ENCODE measurements at regions not wholly inside any gene's neighbourhood (a gene's known extent, or its start where the extent isn't known, plus 50 kb on each side); places are given as distances from the start of the nearest gene placed in this dataset.

DNA sequence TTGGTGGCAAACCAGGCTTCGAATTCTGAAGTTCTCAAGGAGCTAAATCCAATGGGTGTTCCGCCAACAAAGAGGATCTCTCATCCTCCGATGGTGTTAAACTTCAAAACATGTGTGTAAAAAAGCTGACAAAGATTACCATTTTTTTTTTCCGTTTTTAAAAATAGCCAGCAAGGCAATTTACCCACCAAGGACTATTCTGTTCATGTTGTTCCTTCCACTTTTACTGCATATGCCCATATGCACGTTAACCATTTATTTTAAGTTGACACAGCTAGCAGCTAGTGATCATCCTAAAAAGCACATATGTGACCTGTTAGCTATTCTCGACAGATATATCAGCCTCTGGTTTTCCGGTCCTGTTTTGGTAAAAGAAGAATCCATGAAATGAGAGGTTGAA, 326.7 kb downstream of the PLK2 start:
- Mint-ChIP-seq H3K9me3 (ENCODE audit: low read depth) (no peaks in the 10 kb centered on the region), H3K36me3 (no peaks in the 10 kb centered on the region), H3K4me3 (no peak overlapping the region), H3K27me3 (no peaks in the 10 kb centered on the region), H3K4me1 (ENCODE audit: low read depth) (no peaks in the 10 kb centered on the region), H3K27ac (no peak overlapping the region)

DNA sequence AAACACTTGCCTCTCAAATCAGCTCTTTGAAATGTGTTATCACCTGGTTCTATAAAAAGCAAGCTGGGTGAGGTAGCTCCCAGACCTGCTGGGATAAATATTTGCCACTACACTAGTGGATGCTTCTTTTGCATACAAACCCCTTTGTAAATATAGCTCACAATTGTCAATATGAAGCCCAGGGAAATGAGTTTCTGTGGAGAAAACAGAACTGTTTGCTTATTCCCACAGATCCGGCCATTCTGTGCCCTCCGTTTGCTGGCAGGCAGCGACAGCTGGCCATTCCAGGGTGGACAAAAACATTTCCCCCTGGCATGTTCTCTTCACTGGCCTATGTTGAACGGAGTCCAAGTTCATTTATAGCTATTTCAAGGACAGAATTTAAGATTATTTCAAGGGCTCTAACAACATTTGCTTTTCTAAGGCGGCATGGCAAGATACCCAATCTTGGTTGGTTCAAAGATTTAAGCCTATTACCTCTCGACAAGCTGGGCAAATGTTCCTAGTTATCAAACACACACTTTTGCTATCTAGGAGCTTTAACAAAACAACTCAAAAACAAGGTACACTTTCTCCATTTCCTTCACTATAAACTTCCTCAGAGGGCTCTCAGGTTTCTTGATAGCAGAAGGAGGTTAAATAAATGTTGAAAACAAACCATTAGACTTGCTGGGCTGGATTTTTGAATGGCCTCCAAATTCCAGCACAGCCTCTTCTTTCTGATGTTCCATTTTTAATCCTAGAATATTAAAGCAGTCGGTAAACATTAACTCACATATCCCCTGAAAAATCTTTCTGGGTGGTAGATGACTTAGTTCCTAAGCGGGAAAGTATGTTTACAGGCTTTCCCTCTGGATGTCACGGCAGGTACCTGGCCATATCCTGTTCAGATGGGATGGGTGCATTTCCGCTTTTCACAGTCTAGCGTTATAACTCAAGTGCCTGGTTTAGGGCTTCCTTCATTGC, 332.3 kb downstream of the PLK2 start:
- Mint-ChIP-seq H3K36me3 (no peaks in the 10 kb centered on the region), H3K27me3 (peaks cover 2% of the 10 kb centered on the region), H3K9me3 (ENCODE audit: low read depth) (no peaks in the 10 kb centered on the region), H3K4me1 (ENCODE audit: low read depth) (no peaks in the 10 kb centered on the region), H3K27ac (no peak overlapping the region), H3K4me3 (no peak overlapping the region)

DNA sequence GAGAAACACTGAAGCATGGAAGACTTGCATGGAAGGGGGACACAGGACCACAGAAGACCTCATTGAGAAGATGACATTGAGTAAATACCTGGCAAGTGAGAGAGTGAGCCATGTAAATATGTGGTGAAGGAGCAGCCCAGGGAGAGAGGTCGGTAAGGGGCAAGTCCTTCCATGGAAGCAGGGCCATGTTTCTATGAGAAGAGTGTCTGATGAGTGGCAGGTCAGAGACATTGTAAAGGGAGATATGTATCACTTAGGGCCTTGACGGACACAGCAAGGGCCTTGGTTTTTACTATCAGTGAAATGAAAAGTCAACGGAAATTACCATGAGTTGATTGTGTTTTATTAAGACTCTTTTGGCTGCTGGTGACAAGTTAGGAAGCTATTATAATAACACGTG, 336.4 kb downstream of the PLK2 start:
- Mint-ChIP-seq H3K27me3 (peaks cover 2% of the 10 kb centered on the region), H3K4me3 (no peak overlapping the region), H3K36me3 (no peaks in the 10 kb centered on the region), H3K9me3 (ENCODE audit: low read depth) (no peaks in the 10 kb centered on the region), H3K4me1 (ENCODE audit: low read depth) (no peaks in the 10 kb centered on the region), H3K27ac (no peak overlapping the region)

DNA sequence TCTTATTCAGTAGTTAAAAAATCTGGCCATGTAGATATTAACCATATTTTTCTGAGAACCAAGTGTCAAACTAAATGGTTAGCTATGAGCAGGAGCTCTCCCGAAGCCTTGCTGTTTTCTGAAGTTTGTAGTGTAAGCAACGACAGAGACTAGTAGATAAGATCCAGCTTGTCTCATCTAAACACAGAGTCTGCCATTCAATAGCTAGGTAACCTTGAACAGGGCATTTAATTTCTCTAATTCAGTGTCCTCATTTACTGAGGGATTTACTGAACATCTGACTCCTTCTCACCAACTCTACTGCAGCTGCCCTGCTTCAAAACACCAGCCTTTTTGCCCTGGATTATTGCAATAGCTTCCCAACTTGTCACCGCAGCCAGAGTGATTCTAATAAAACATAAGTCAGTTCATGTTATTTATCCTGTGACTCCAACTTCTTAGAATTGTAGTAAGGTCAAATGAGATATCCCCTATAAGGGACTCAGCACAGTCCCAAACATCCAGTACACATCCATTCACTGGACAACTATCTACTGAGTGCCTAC, 337.0 kb downstream of the PLK2 start:
- Mint-ChIP-seq H3K9me3 (ENCODE audit: low read depth) (no peaks in the 10 kb centered on the region), H3K4me1 (ENCODE audit: low read depth) (no peaks in the 10 kb centered on the region)

DNA sequence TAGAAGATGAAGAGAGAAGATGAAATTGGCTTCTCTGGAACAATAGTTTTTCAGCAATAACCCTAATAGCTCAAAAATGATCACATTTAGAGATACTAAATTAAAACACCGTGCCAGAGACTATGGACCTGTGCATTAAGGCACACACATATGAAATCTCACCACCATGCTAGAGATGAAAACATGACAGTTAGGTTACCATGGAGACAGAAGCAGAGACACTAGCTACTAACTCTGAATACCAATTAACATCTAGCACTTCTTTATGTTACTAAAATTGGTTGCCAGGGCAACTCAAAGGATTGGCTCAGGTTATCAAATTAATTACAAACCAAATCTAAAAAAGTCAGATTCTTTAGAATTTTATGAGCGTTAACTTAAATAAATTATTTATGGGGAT, 337.7 kb downstream of the PLK2 start:
- Mint-ChIP-seq H3K27ac (no peak overlapping the region), H3K36me3 (no peaks in the 10 kb centered on the region), H3K27me3 (peaks cover 2% of the 10 kb centered on the region), H3K9me3 (ENCODE audit: low read depth) (no peaks in the 10 kb centered on the region), H3K4me3 (no peak overlapping the region), H3K4me1 (ENCODE audit: low read depth) (no peaks in the 10 kb centered on the region)

More for the DNA sequence above, 337.0 kb downstream of the PLK2 start:
- no peak overlapping the region for H3K27ac Mint-ChIP-seq
- H3K27me3 Mint-ChIP-seq: peaks cover 2% of the 10 kb centered on the region
- H3K4me3 Mint-ChIP-seq: no peak overlapping the region
- no peaks in the 10 kb centered on the region for H3K36me3 Mint-ChIP-seq

DNA sequence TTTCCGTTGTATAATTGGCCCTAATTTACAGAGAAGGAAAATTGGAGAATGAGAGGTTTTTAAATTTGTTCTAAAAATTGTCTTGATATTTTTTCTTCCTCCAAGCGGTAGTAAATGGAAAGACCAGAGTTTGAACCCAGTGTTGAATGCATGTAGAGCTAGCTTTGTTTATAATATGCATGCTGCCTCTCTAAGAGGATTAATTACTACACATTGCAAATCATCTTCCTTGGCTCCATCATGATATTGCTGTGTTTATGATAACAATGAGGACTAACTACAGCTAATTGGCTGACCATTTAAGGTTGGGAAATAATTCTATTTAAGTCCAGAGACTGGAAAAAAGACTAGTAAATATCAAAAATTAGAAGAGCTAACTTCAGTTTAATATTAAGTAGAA, 338.5 kb downstream of the PLK2 start:
- no peak overlapping the region for H3K4me3 Mint-ChIP-seq
- no peaks in the 10 kb centered on the region for H3K4me1 Mint-ChIP-seq (ENCODE audit: low read depth)
- H3K9me3 Mint-ChIP-seq (ENCODE audit: low read depth): no peaks in the 10 kb centered on the region
- no peak overlapping the region for H3K27ac Mint-ChIP-seq
- peaks cover 2% of the 10 kb centered on the region for H3K27me3 Mint-ChIP-seq
- no peaks in the 10 kb centered on the region for H3K36me3 Mint-ChIP-seq

DNA sequence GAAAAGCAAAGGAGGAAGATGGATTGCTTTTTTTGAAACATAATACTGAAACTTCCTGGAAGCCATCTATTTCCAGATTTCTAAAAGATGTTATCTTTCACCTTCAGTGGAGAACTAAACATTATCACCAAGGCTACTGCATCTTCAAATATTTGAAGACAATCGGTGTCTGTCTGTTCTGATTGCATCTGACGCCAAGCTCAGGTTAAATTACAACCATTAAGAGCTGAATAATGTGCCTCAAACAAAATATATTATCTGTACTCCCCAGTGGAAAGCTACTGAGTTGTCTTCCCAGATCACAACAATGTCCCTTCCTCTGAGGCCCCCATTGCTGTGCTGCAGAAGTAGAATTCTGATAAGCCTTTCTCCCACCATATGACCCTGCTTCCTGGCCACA, 342.3 kb downstream of the PLK2 start:
- Mint-ChIP-seq H3K4me3 (no peak overlapping the region), H3K27me3 (no peaks in the 10 kb centered on the region), H3K9me3 (ENCODE audit: low read depth) (no peaks in the 10 kb centered on the region), H3K27ac (no peak overlapping the region), H3K4me1 (ENCODE audit: low read depth) (no peaks in the 10 kb centered on the region), H3K36me3 (no peaks in the 10 kb centered on the region)

DNA sequence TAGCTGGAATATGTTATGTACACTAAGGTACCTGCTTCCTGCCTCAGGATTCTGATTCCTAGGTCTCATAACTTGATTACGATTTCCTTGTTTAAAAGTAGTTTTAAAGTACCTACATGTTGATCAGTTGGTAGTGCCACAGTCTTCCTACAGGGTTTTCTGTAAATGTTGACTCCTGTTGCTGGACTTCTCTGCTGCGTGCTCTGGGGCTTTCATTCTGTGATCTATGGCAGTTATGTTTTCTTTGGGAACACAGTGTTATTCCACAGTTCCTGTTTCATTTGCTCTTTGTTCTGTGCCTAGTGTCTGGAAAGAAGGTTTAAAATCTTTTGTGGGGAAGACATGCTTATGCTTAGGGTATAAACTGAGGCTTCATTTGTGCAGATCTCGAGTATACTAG, 343.5 kb downstream of the PLK2 start:
- Mint-ChIP-seq H3K9me3 (ENCODE audit: low read depth) (no peaks in the 10 kb centered on the region), H3K36me3 (no peaks in the 10 kb centered on the region), H3K4me1 (ENCODE audit: low read depth) (no peaks in the 10 kb centered on the region), H3K27me3 (no peaks in the 10 kb centered on the region), H3K27ac (no peak overlapping the region), H3K4me3 (no peak overlapping the region)

DNA sequence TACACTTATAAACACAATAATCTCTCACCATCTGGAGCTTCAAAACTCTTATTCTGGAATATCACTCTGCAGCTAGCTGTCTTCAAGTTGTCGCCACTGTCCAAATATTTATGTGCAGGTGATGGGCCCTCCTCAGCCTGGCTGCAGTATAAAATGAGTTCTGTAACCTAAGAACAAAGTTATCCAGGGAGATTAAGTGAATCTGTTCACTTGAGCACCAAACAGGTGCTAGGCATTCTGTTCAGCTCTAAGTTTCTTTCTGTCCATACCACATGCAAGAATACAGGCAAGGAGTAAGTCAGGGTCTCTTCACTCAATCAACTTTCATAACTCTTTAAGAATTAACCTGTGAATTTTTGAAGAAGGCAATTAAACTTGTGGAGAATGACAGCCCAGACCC, 344.1 kb downstream of the PLK2 start:
- Mint-ChIP-seq H3K36me3 (no peaks in the 10 kb centered on the region), H3K27ac (no peak overlapping the region), H3K4me3 (no peak overlapping the region), H3K9me3 (ENCODE audit: low read depth) (no peaks in the 10 kb centered on the region), H3K27me3 (no peaks in the 10 kb centered on the region), H3K4me1 (ENCODE audit: low read depth) (no peaks in the 10 kb centered on the region)

DNA sequence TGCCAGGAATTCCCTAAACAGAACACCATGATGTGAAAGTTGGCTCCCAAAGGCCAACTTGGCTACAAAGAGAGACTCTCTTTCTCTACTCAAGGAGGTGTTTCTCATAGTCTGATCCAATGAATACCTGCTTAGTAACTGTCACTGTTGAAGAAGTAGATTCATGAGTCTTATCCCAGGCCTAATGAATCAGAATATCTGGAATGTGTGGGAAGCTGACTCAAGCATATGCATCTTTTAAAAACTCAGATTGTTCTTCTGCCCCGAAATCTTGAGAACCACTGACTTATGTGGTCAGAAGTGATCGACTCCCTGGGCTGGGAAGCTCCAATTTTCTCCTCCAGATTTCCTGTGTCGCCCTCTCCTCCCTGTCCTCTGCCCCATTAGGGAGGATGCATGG, 345.6 kb downstream of the PLK2 start:
- Mint-ChIP-seq H3K4me3 (no peak overlapping the region), H3K27me3 (peaks cover 2% of the 10 kb centered on the region), H3K4me1 (ENCODE audit: low read depth) (no peaks in the 10 kb centered on the region), H3K27ac (no peak overlapping the region), H3K9me3 (ENCODE audit: low read depth) (no peaks in the 10 kb centered on the region), H3K36me3 (no peaks in the 10 kb centered on the region)

DNA sequence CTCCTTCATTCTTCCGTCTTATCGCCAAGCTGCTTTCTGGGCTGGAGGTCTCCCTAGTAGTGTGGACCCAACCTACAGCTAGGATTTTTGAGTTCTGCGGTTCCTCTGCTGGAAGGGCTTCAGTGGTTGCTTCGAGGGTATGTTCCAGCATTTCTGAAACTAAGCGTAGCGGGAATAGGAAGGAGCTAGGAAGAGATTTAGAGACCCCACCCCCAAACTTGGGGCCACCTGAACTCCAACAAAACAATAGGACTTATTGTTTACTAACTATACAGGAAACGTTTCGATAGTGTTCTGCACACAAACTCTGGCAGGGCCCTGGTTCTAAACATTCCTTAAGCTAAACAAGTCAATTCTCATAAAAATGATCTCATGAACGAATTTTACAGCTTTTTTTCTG, 346.7 kb downstream of the PLK2 start:
- Mint-ChIP-seq H3K27me3 (peaks cover 2% of the 10 kb centered on the region), H3K4me1 (ENCODE audit: low read depth) (no peaks in the 10 kb centered on the region), H3K36me3 (no peaks in the 10 kb centered on the region), H3K27ac (no peak overlapping the region), H3K9me3 (ENCODE audit: low read depth) (no peaks in the 10 kb centered on the region), H3K4me3 (no peak overlapping the region)

DNA sequence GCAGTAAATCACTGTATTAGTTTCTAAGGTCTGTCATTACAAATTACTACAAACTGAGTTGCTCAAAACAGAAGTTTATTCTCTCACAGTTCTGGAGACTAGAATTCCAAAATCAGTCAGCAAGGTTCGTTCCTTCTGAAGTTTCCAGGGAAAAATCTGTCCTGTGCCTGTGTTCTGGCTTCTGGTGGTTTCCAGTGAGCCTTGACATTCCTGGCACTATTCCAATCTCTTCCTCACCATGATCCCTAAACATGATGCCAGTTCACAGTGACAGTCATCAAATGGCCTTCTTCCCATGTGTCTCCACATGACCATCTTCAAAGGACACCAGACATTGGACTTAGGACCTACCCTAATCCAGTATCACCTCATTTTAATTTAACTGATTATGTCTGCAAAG, 351.4 kb downstream of the PLK2 start:
- no peaks in the 10 kb centered on the region for H3K4me1 Mint-ChIP-seq (ENCODE audit: low read depth)
- H3K4me3 Mint-ChIP-seq: no peak overlapping the region
- H3K36me3 Mint-ChIP-seq: no peaks in the 10 kb centered on the region
- peaks cover 3% of the 10 kb centered on the region for H3K27me3 Mint-ChIP-seq
- H3K27ac Mint-ChIP-seq: no peak overlapping the region
- no peaks in the 10 kb centered on the region for H3K9me3 Mint-ChIP-seq (ENCODE audit: low read depth)

DNA sequence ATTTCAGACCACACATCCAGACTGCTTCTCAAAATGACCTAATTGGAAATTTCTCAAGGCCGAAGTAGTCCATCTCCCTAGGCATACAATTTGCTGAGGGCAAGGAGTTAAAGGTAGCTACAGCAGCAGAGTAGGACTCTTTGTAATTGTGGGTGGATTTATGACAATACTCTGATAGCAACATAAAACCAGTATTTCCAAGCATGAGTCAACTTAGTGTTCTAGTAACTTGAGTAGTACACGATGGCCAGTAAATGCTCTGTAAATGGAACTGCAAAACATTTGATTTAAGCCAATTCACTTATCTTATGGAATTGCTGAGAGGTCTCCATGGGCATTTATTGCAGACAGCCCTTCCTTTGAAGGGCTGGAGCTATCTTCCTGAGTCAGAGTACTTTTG, 352.2 kb downstream of the PLK2 start:
- Mint-ChIP-seq H3K27ac (no peak overlapping the region), H3K36me3 (no peaks in the 10 kb centered on the region), H3K9me3 (ENCODE audit: low read depth) (no peaks in the 10 kb centered on the region), H3K27me3 (peaks cover 3% of the 10 kb centered on the region), H3K4me3 (no peak overlapping the region), H3K4me1 (ENCODE audit: low read depth) (no peaks in the 10 kb centered on the region)

DNA sequence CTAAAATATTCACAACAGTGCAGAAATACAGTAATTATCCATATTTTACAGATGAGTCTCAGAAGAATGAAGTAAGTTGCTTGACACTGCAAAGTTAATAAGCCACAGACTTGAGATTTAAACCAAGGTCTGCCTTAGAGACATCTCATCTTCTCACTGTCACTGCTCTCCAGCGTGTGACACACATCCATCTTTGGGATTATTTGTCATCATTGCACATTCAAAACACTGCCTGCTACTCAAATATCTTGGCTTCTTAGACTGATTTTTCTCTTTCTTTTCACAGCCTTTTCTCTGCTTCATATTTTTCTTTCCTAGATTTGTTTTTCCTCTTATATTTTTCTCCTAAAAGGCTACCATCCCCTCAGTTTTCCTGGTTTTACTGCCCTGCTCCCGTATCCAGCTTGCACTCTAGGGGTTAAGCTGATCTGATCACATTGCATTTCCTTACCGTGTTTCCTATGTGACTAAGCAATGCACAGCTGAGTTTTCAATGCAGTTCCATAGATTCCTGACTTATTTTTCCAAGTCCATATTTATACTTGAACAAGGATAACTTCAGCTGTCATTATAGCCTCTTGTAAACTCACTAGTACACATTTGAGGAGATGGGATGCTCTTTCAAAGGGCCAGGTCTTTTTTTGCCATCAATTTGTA, 353.0 kb downstream of the PLK2 start:
- peaks cover 3% of the 10 kb centered on the region for H3K27me3 Mint-ChIP-seq

DNA sequence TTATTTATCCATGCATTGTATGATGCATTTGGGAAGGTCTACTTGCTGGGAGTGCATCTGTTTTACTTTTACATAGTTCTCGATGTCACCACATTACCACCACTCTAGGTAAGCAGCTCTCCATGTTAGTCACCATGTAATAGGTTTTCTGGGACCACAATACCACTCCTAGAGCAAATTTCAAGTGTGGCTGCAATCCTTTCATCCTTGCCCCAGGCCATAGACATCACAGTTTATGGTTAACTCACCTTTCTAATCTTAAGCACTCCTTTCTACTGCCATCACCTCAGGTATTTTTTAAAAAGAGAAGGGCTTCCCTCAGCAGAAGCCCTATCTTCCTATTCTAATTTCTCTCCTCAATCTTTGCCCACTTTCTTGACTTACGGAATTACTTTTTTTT, 354.1 kb downstream of the PLK2 start:
- Mint-ChIP-seq H3K9me3 (ENCODE audit: low read depth) (no peaks in the 10 kb centered on the region), H3K4me1 (ENCODE audit: low read depth) (no peaks in the 10 kb centered on the region), H3K36me3 (no peaks in the 10 kb centered on the region), H3K27me3 (peaks cover 3% of the 10 kb centered on the region), H3K27ac (no peak overlapping the region), H3K4me3 (no peak overlapping the region)

More for the DNA sequence above, 353.0 kb downstream of the PLK2 start:
- no peaks in the 10 kb centered on the region for H3K36me3 Mint-ChIP-seq
- H3K4me3 Mint-ChIP-seq: no peak overlapping the region
- no peaks in the 10 kb centered on the region for H3K4me1 Mint-ChIP-seq (ENCODE audit: low read depth)
- no peak overlapping the region for H3K27ac Mint-ChIP-seq
- no peaks in the 10 kb centered on the region for H3K9me3 Mint-ChIP-seq (ENCODE audit: low read depth)
